BE2C (cell line): ENCODE measurements at regions not wholly inside any gene's neighbourhood (a gene's known extent, or its start where the extent isn't known, plus 50 kb on each side); places are given as distances from the start of the nearest gene placed in this dataset.
"Not testable (repeated sequence)": the region's sequence is repeated elsewhere in the genome, so short reads cannot be mapped to it uniquely, and the experiment has no call there.

ENCODE experiments used
- DNase-seq: peaks from one replicate; pipeline ENCODE4 v3.0.0-alpha.2; 2020
- H3K27me3 ChIP-seq: fragments of 250-450 bp; sonication (Bioruptor Pico); 2 replicates; pipeline ENCODE4 v1.5.1; 2020; ENCODE audit warnings: mild to moderate bottlenecking
- H3K36me3 ChIP-seq: fragments of 250-450 bp; sonication (Bioruptor Pico); 2 replicates; pipeline ENCODE4 v1.5.1; 2020; ENCODE audit warnings: mild to moderate bottlenecking
- H3K4me1 ChIP-seq: fragments of 250-450 bp; sonication (Bioruptor Pico); 2 replicates; pipeline ENCODE4 v1.5.1; 2020
- H3K4me3 ChIP-seq: 2 replicates; pipeline ENCODE4 v1.5.1; 2011; ENCODE audit warnings: low read depth, low read length
- H3K9me3 ChIP-seq: fragments of 250-450 bp; sonication (Bioruptor Pico); 2 replicates; pipeline ENCODE4 v1.5.1; 2020
- TF ChIP-seq, protein P1 (sequence below): IDR thresholded peaks from 2 replicates; pipeline ENCODE4 v1.5.1; 2012; ENCODE audit warnings: mild to moderate bottlenecking, low read depth, low read length

GRCh38 chr6:137804637-137805036, 62.4 kb upstream of the TNFAIP3 start:
- Histone ChIP-seq H3K9me3 (no peaks in the 10 kb centered on the region), H3K4me1 (no peaks in the 10 kb centered on the region), H3K27me3 (no peaks in the 10 kb centered on the region), H3K36me3 (no peaks in the 10 kb centered on the region), H3K4me3 (no peak overlapping the region)
- no peak for DNase-seq
- TF ChIP-seq, protein P1, sequence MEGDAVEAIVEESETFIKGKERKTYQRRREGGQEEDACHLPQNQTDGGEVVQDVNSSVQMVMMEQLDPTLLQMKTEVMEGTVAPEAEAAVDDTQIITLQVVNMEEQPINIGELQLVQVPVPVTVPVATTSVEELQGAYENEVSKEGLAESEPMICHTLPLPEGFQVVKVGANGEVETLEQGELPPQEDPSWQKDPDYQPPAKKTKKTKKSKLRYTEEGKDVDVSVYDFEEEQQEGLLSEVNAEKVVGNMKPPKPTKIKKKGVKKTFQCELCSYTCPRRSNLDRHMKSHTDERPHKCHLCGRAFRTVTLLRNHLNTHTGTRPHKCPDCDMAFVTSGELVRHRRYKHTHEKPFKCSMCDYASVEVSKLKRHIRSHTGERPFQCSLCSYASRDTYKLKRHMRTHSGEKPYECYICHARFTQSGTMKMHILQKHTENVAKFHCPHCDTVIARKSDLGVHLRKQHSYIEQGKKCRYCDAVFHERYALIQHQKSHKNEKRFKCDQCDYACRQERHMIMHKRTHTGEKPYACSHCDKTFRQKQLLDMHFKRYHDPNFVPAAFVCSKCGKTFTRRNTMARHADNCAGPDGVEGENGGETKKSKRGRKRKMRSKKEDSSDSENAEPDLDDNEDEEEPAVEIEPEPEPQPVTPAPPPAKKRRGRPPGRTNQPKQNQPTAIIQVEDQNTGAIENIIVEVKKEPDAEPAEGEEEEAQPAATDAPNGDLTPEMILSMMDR = no peak

DNA sequence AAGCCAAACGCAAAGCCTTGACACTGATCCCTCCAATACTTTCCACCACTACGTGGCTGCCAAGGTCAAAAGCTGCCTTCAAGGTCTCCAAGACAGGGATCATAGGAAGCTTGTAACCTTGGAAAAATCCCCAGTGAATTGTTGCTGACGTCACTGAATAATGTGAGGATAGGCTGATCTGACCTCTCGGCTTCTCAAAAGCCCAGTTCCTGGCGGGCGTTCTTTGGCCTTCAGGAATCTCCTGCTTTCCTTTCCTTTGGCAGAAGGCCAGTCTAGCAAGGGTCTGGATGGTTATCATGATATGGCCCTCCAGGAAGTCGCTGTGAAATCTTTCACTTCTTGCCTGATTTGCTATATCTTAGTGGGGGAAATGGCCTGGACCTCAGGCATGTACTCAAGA, 61.4 kb upstream of the TNFAIP3 start:
- no peak overlapping the region for H3K4me3 ChIP-seq
- no peaks in the 10 kb centered on the region for H3K4me1 ChIP-seq
- H3K36me3 ChIP-seq = no peaks in the 10 kb centered on the region
- no peaks in the 10 kb centered on the region for H3K9me3 ChIP-seq
- no peak for DNase-seq
- H3K27me3 ChIP-seq = no peaks in the 10 kb centered on the region
- TF ChIP-seq, protein P1 = no peak

- no peak overlapping the region for H3K4me3 ChIP-seq
- H3K27me3 ChIP-seq = no peaks in the 10 kb centered on the region
- TF ChIP-seq, protein P1 = no peak
- H3K9me3 ChIP-seq = no peaks in the 10 kb centered on the region
- no peaks in the 10 kb centered on the region for H3K36me3 ChIP-seq
- no peak for DNase-seq
- H3K4me1 ChIP-seq = no peaks in the 10 kb centered on the region
Measured at GRCh38 chr6:137806914-137807682, 60.0 kb upstream of the TNFAIP3 start.

DNA sequence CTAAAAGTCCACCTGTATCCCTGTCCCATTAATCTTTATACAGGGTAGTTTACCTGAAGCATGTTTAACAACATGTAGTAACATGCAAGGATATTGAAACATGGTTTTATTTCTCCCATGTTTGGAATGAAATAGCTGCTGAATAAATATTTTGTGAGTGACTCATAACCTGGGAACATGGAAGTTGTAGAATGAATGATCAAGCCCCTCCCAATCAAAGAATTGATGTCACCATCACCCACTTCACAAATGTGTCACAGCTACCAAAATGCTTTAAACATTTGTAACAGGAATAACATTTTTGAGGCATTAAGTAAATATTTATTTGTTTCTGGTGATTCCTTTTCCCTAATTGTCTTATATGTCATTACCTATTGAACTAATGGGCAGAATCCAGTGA, 58.9 kb upstream of the TNFAIP3 start:
- no peak for DNase-seq
- Histone ChIP-seq H3K4me1 (no peaks in the 10 kb centered on the region), H3K36me3 (no peaks in the 10 kb centered on the region), H3K4me3 (no peak overlapping the region), H3K9me3 (no peaks in the 10 kb centered on the region), H3K27me3 (no peaks in the 10 kb centered on the region)
- TF ChIP-seq, protein P1 = no peak

GRCh38 chr6:137808836-137809315, 58.2 kb upstream of the TNFAIP3 start:
- H3K36me3 ChIP-seq = no peaks in the 10 kb centered on the region
- H3K27me3 ChIP-seq = no peaks in the 10 kb centered on the region
- no peaks in the 10 kb centered on the region for H3K4me1 ChIP-seq
- no peaks in the 10 kb centered on the region for H3K9me3 ChIP-seq
- H3K4me3 ChIP-seq = no peak overlapping the region
- TF ChIP-seq, protein P1 = no peak
- DNase-seq = no peak

GRCh38 chr6:137809895-137810553, 57.0 kb upstream of the TNFAIP3 start:
- H3K9me3 ChIP-seq, H3K4me3 ChIP-seq, H3K27me3 ChIP-seq, DNase-seq, H3K36me3 ChIP-seq, H3K4me1 ChIP-seq: not testable (repeated sequence)
